Breast epithelium (tissue), 4 donors: ENCODE measurements at regions not wholly inside any gene's neighbourhood (a gene's known extent, or its start where the extent isn't known, plus 50 kb on each side); places are given as distances from the start of the nearest gene placed in this dataset.
"Not testable (repeated sequence)": the region's sequence is repeated elsewhere in the genome, so short reads cannot be mapped to it uniquely, and the experiment has no call there.

ENCODE experiments used
- DNase-seq, 2 donors: peaks; one replicate each; pipeline ENCODE4 v3.0.0-alpha.2; 2019; ENCODE audit warnings: low spot score in 2 of 2
- H3K27ac ChIP-seq, 2 donors: fragments of 200-600 bp; sonication (generic) in 1 of 2; one replicate each; pipeline ENCODE4 v1.5.1; 2016 to 2019; ENCODE audit warnings: mild to moderate bottlenecking in 1 of 2
- H3K27me3 ChIP-seq, 2 donors: fragments of 200-600 bp; sonication (generic) in 1 of 2; one replicate each; pipeline versions ENCODE4 v1.5.1 to v1.6.0; 2017 to 2019; ENCODE audit warnings: control low read depth in 1 of 2, mild to moderate bottlenecking in 1 of 2
- H3K36me3 ChIP-seq: fragments of 200-600 bp; one replicate; pipeline ENCODE4 v1.5.1; 2019
- H3K4me1 ChIP-seq, 2 donors: fragments of 200-600 bp; sonication (generic); one replicate each; pipeline ENCODE4 v1.5.1; 2016 to 2019; ENCODE audit warnings: control low read depth in 1 of 2
- H3K4me3 ChIP-seq, 3 donors: fragments of 200-600 bp; sonication (generic); 1 replicate in 2 of 3; 2 replicates in 1 of 3; pipeline ENCODE4 v1.5.1; 2016 to 2019; ENCODE audit warnings: mild to moderate bottlenecking in 3 of 3, moderate library complexity in 2 of 3
- H3K9me3 ChIP-seq, 2 donors: fragments of 200-600 bp; sonication (generic) in 1 of 2; one replicate each; pipeline ENCODE4 v1.5.1; 2016 to 2019; ENCODE audit warnings: control low read depth in 1 of 2
- CTCF ChIP-seq, 3 donors: fragments of 450-650 bp; IDR thresholded peaks; one replicate each; pipeline ENCODE4 v1.5.1; 2016 to 2017; ENCODE audit warnings: antibody characterized with exemption in 3 of 3, mild to moderate bottlenecking in 3 of 3, moderate library complexity in 3 of 3
- POLR2A ChIP-seq: fragments of 450-650 bp; IDR thresholded peaks from one replicate; pipeline ENCODE4 v1.6.1; 2016; ENCODE audit warnings: antibody characterized with exemption, mild to moderate bottlenecking, moderate library complexity
- POLR2AphosphoS5 ChIP-seq, 3 donors: sonication (generic); formaldehyde crosslinking; IDR thresholded peaks; one replicate each; pipeline ENCODE4 v1.6.1; 2017; ENCODE audit warnings: antibody characterized with exemption in 3 of 3
- intact Hi-C: fragments of 100-400 bp; cut with DNase I; formaldehyde crosslinking; loops from one replicate; pipeline ENCODE4 v1.15.1; 2023; ENCODE audit warnings: low total_unique reads

GRCh38 chr4:154120690-154121345 is 331.9 kb upstream of the SFRP2 start:
- Histone ChIP-seq H3K4me3 (no peak overlapping the region), H3K9me3 (no peaks in the 10 kb centered on the region), H3K27me3 (no peaks in the 10 kb centered on the region), H3K36me3 (no peaks in the 10 kb centered on the region), H3K4me1 (no peaks in the 10 kb centered on the region), H3K27ac (no peak overlapping the region)
- no peak for DNase-seq
- intact Hi-C loops, result no loop called here
- no peak for TF ChIP-seq POLR2AphosphoS5 (IDR thresholded peaks at IDR 0.05)

- intact Hi-C loops, result no loop called here
- no peaks in the 10 kb centered on the region for H3K27me3 ChIP-seq
- no peaks in the 10 kb centered on the region for H3K36me3 ChIP-seq
- TF ChIP-seq CTCF (IDR thresholded peaks at IDR 0.05), result no peak
- TF ChIP-seq POLR2AphosphoS5 (IDR thresholded peaks at IDR 0.05), result no peak
- no peak for TF ChIP-seq POLR2A
- H3K9me3 ChIP-seq, result no peaks in the 10 kb centered on the region
- H3K4me3 ChIP-seq, result no peak overlapping the region
- no peaks in the 10 kb centered on the region for H3K4me1 ChIP-seq
- DNase-seq, result no peak
- no peak overlapping the region for H3K27ac ChIP-seq
These were observed 331.3 kb upstream of the SFRP2 start for GRCh38 chr4:154120006-154120676.

- Histone ChIP-seq H3K27ac (no peak overlapping the region), H3K4me1 (no peaks in the 10 kb centered on the region), H3K36me3 (no peaks in the 10 kb centered on the region), H3K9me3 (no peaks in the 10 kb centered on the region), H3K27me3 (no peaks in the 10 kb centered on the region), H3K4me3 (no peak overlapping the region)
- intact Hi-C loops, result no loop called here
- no peak for DNase-seq
- TF ChIP-seq POLR2AphosphoS5 (IDR thresholded peaks at IDR 0.05) (no peak), CTCF (IDR thresholded peaks at IDR 0.05) (no peak), POLR2A (no peak)
These were observed 330.4 kb upstream of the SFRP2 start for GRCh38 chr4:154119317-154119716.

GRCh38 chr4:154117726-154118125 is 328.8 kb upstream of the SFRP2 start:
- H3K27ac ChIP-seq, DNase-seq, intact Hi-C loops, H3K4me1 ChIP-seq, H3K4me3 ChIP-seq, H3K27me3 ChIP-seq, H3K36me3 ChIP-seq, H3K9me3 ChIP-seq: not testable (repeated sequence)

GRCh38 chr4:154107337-154107736 is 318.5 kb upstream of the SFRP2 start:
- intact Hi-C loops, result no loop called here
- no peak for DNase-seq
- no peaks in the 10 kb centered on the region for H3K4me1 ChIP-seq
- no peaks in the 10 kb centered on the region for H3K27me3 ChIP-seq
- H3K36me3 ChIP-seq, result no peaks in the 10 kb centered on the region
- H3K27ac ChIP-seq, result no peak overlapping the region
- TF ChIP-seq POLR2AphosphoS5 (IDR thresholded peaks at IDR 0.05), result no peak
- no peak for TF ChIP-seq POLR2A
- TF ChIP-seq CTCF (IDR thresholded peaks at IDR 0.05), result no peak
- H3K9me3 ChIP-seq, result peaks cover under 1 to 4% of the 10 kb centered on the region in 2 donors
- H3K4me3 ChIP-seq, result no peak overlapping the region

- no peak overlapping the region for H3K27ac ChIP-seq
- no peaks in the 10 kb centered on the region for H3K27me3 ChIP-seq
- TF ChIP-seq CTCF (IDR thresholded peaks at IDR 0.05) (no peak), POLR2A (no peak), POLR2AphosphoS5 (IDR thresholded peaks at IDR 0.05) (no peak)
- intact Hi-C loops, result no loop called here
- no peaks in the 10 kb centered on the region for H3K36me3 ChIP-seq
- DNase-seq, result no peak
- H3K4me3 ChIP-seq, result no peak overlapping the region
- H3K4me1 ChIP-seq, result no peaks in the 10 kb centered on the region
- no peaks in the 10 kb centered on the region for H3K9me3 ChIP-seq
These were observed 299.9 kb upstream of the SFRP2 start for GRCh38 chr4:154088741-154089140.
